ENCODE measurements at regions not wholly inside any gene's neighbourhood (a gene's known extent, or its start where the extent isn't known, plus 50 kb on each side); places are given as distances from the start of the nearest gene placed in this dataset.

GRCh38 chr1:239893127-239893731, 198.5 kb upstream of the FMN2 start:
- ATAC-seq, result no peak

- no peak for ATAC-seq
Measured at GRCh38 chr1:239896569-239896968, 195.1 kb upstream of the FMN2 start.

- ATAC-seq, result no peak
Measured at GRCh38 chr1:239896980-239897379, 194.7 kb upstream of the FMN2 start.

GRCh38 chr1:239897458-239897857, 194.2 kb upstream of the FMN2 start:
- ATAC-seq, result no peak

- ATAC-seq, result peak; percentile 78 to 80
Measured at GRCh38 chr1:239898062-239898730, 193.5 kb upstream of the FMN2 start.

- ATAC-seq, result no peak
Measured at GRCh38 chr1:239899747-239900146, 191.9 kb upstream of the FMN2 start.

GRCh38 chr1:239906394-239906793, 185.3 kb upstream of the FMN2 start:
- ATAC-seq, result no peak

- ATAC-seq, result no peak
Measured at GRCh38 chr1:239909898-239910297, 181.8 kb upstream of the FMN2 start.

- no peak for ATAC-seq
Measured at GRCh38 chr1:239912471-239912870, 179.2 kb upstream of the FMN2 start.

GRCh38 chr1:239913141-239913585, 178.5 kb upstream of the FMN2 start:
- no peak for ATAC-seq

- ATAC-seq, result no peak
Measured at GRCh38 chr1:239914751-239915231, 176.9 kb upstream of the FMN2 start.

- no peak for ATAC-seq
Measured at GRCh38 chr1:239918634-239919033, 173.0 kb upstream of the FMN2 start.

- no peak for ATAC-seq
Measured at GRCh38 chr1:239920214-239920613, 171.5 kb upstream of the FMN2 start.

GRCh38 chr1:239922778-239923522, 168.7 kb upstream of the FMN2 start:
- no peak for ATAC-seq

GRCh38 chr1:239924741-239925350, 166.8 kb upstream of the FMN2 start:
- ATAC-seq, result no peak

GRCh38 chr1:239926184-239926583, 165.5 kb upstream of the FMN2 start:
- ATAC-seq, result no peak

GRCh38 chr1:239929317-239929716, 162.4 kb upstream of the FMN2 start:
- ATAC-seq, result no peak

GRCh38 chr1:239930686-239931262, 160.9 kb upstream of the FMN2 start:
- ATAC-seq, result no peak

GRCh38 chr1:239931341-239931740, 160.3 kb upstream of the FMN2 start:
- ATAC-seq, result no peak

- no peak for ATAC-seq
Measured at GRCh38 chr1:239939602-239940001, 152.1 kb upstream of the FMN2 start.

- ATAC-seq, result no peak
Measured at GRCh38 chr1:239943761-239944160, 147.9 kb upstream of the FMN2 start.

- no peak for ATAC-seq
Measured at GRCh38 chr1:239944666-239945065, 147.0 kb upstream of the FMN2 start.

GRCh38 chr1:239947801-239948200, 143.9 kb upstream of the FMN2 start:
- ATAC-seq, result no peak

Measured in activated CD4-positive, CD25-positive, alpha-beta regulatory T cell treated with anti-CD3 and anti-CD28 coated beads, Interleukin-2, amount 50 U/mL, for 24 hours (primary cell).